ENCODE measurements at regions not wholly inside any gene's neighbourhood (a gene's known extent, or its start where the extent isn't known, plus 50 kb on each side); places are given as distances from the start of the nearest gene placed in this dataset.

DNA sequence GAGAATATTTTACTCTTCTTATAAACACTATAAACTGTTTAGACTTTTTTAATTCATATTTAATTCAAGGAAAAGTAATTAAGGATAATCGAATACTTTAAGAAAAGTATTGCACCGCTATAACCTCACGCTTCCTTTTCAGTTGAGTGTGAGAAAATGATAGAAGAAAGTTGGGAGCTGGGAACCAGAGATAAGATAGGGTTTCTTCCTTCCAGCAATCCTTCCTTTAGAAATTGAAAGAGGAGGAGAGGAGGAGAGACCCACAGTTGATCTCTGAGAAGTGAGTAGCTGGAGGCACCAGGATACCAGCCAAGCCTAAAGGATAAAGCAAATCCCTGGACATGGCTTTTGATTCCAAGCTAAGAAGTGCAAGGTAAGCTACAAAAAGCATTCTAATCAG lies 242.3 kb upstream of the NOCT start:
- TF ChIP-seq, protein P1, sequence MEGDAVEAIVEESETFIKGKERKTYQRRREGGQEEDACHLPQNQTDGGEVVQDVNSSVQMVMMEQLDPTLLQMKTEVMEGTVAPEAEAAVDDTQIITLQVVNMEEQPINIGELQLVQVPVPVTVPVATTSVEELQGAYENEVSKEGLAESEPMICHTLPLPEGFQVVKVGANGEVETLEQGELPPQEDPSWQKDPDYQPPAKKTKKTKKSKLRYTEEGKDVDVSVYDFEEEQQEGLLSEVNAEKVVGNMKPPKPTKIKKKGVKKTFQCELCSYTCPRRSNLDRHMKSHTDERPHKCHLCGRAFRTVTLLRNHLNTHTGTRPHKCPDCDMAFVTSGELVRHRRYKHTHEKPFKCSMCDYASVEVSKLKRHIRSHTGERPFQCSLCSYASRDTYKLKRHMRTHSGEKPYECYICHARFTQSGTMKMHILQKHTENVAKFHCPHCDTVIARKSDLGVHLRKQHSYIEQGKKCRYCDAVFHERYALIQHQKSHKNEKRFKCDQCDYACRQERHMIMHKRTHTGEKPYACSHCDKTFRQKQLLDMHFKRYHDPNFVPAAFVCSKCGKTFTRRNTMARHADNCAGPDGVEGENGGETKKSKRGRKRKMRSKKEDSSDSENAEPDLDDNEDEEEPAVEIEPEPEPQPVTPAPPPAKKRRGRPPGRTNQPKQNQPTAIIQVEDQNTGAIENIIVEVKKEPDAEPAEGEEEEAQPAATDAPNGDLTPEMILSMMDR (IDR thresholded peaks at IDR 0.05; ENCODE audit: insufficient read depth, low read length, severe bottlenecking), result no peak
- H3K4me3 ChIP-seq (ENCODE audit: low read depth, low read length), result no peak overlapping the region
- DNase-seq (ENCODE audit: low read depth), result no peak
- H3K27me3 ChIP-seq (ENCODE audit: control insufficient read depth, insufficient read depth, low read length), result no peaks in the 10 kb centered on the region
- no peaks in the 10 kb centered on the region for H3K36me3 ChIP-seq (ENCODE audit: control insufficient read depth, insufficient read depth, low read length)
- FAIRE-seq, result no peak

DNA sequence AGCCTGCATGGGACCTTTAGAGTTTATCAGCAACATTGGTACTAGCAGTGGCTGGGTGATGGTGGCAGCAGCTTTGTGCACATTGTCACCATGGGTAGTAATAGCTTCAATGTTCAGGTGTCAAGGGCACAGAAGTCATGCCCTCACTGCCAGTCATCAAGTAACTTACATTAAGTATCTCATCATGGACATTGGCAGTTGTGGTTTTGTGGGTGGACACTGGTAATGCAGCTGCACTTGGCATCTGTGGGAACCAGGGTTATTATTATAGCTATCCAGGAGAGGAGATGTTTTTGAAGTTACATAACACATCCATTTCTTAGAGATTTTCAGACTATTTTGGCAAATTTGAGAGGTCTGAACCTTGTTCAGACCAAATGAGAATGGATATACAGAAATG lies 243.2 kb upstream of the NOCT start:
- Histone ChIP-seq H3K36me3 (ENCODE audit: control insufficient read depth, insufficient read depth, low read length) (no peaks in the 10 kb centered on the region), H3K27me3 (ENCODE audit: control insufficient read depth, insufficient read depth, low read length) (no peaks in the 10 kb centered on the region), H3K4me3 (ENCODE audit: low read depth, low read length) (no peak overlapping the region)
- FAIRE-seq (no peak), DNase-seq (ENCODE audit: low read depth) (no peak)
- TF ChIP-seq, protein P1 (IDR thresholded peaks at IDR 0.05; ENCODE audit: insufficient read depth, low read length, severe bottlenecking), result no peak

DNA sequence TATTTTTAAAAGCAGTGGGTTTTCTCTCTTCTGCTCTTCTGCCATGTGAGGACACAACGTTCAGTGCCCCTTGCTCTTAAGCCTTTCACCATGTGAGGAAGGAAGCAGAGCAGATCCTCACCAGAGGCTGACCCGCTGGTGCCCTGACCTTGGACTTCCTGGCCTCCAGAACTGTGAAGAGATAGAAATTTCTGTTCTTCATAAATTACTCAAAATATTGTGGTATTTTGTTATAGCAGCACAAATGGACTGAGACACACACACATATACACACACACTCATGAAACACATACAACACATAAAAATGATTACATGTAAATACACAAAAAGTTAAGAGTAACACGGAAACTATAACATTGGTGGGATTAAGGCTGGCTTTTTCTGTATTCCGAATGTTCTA lies 244.8 kb upstream of the NOCT start:
- Histone ChIP-seq H3K36me3 (ENCODE audit: control insufficient read depth, insufficient read depth, low read length) (no peaks in the 10 kb centered on the region), H3K27me3 (ENCODE audit: control insufficient read depth, insufficient read depth, low read length) (no peaks in the 10 kb centered on the region), H3K4me3 (ENCODE audit: low read depth, low read length) (no peak overlapping the region)
- no peak for DNase-seq (ENCODE audit: low read depth)
- TF ChIP-seq, protein P1 (IDR thresholded peaks at IDR 0.05; ENCODE audit: insufficient read depth, low read length, severe bottlenecking), result no peak
- no peak for FAIRE-seq

- no peak overlapping the region for H3K4me3 ChIP-seq (ENCODE audit: low read depth, low read length)
- no peak for DNase-seq (ENCODE audit: low read depth)
- TF ChIP-seq, protein P1 (IDR thresholded peaks at IDR 0.05; ENCODE audit: insufficient read depth, low read length, severe bottlenecking), result no peak
- no peak for FAIRE-seq
- H3K36me3 ChIP-seq (ENCODE audit: control insufficient read depth, insufficient read depth, low read length), result no peaks in the 10 kb centered on the region
- H3K27me3 ChIP-seq (ENCODE audit: control insufficient read depth, insufficient read depth, low read length), result no peaks in the 10 kb centered on the region
Observed at GRCh38 chr4:138766332-138766731, 249.2 kb upstream of the NOCT start.

DNA sequence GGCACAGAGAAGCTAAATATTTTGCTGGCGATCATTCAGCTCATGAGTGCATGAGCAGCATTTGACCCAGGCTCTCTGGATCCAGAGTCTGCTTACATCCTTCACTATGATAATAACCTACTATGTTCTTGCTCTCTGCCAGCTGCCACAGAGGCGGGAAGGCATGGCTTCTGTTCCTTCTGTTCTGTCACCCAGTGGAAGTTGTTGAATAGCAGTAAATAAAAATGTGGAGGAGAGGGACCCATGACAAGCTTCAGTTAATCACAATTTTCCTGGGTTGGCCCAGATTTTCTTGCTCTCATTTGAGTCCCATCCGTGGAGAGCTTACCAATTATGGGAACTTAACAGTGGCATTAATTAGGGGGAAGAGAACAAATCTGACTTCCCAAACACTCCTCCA lies 250.1 kb upstream of the NOCT start:
- H3K4me3 ChIP-seq (ENCODE audit: low read depth, low read length), result no peak overlapping the region
- no peak for DNase-seq (ENCODE audit: low read depth)
- FAIRE-seq, result no peak
- no peaks in the 10 kb centered on the region for H3K27me3 ChIP-seq (ENCODE audit: control insufficient read depth, insufficient read depth, low read length)
- no peaks in the 10 kb centered on the region for H3K36me3 ChIP-seq (ENCODE audit: control insufficient read depth, insufficient read depth, low read length)
- TF ChIP-seq, protein P1 (IDR thresholded peaks at IDR 0.05; ENCODE audit: insufficient read depth, low read length, severe bottlenecking), result no peak

DNA sequence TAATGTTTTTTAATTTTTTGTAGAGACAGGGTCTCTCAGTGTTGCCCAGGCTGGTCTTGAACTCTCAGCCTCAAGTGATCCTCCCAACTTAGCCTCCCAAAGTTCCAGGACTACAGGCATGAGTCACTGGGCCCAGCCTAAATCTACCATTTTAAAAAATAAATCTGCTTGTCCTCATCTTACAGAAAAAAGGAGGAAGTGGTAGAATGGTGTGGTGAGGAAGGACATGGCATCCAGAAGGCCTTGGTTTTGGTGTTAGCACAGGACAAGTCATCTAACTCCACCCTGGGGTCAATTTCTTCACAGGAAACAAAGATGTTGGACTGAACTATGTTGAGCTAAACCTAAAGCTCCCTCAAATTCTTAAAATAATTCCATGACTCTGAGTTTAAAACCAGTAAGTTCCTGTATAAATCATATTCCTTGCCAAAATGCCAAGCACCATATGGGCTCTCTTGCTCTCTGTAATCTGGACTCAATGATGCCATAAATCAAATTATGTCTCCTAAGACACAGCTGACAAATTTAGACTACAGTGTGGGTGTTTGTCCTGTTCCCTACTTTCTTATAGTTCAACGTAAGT lies 253.9 kb upstream of the NOCT start:
- FAIRE-seq (no peak), DNase-seq (ENCODE audit: low read depth) (no peak)
- TF ChIP-seq, protein P1 (IDR thresholded peaks at IDR 0.05; ENCODE audit: insufficient read depth, low read length, severe bottlenecking), result no peak
- H3K36me3 ChIP-seq (ENCODE audit: control insufficient read depth, insufficient read depth, low read length), result no peaks in the 10 kb centered on the region
- H3K4me3 ChIP-seq (ENCODE audit: low read depth, low read length), result no peak overlapping the region
- H3K27me3 ChIP-seq (ENCODE audit: control insufficient read depth, insufficient read depth, low read length), result no peaks in the 10 kb centered on the region
